HL-60 (cell line): ENCODE measurements at regions not wholly inside any gene's neighbourhood (a gene's known extent, or its start where the extent isn't known, plus 50 kb on each side); places are given as distances from the start of the nearest gene placed in this dataset.

Experiments used
- DNase-seq, 2 experiments: peaks; one replicate each; pipeline ENCODE4 v3.0.0-alpha.2; 2010 to 2020; ENCODE audit warnings: low read depth in 1 of 2, low spot score in 1 of 2
- H3K27ac ChIP-seq: fragments of 250-450 bp; sonication (Bioruptor Pico); replicated peaks from 2 replicates; pipeline ENCODE4 v1.5.1; 2020; ENCODE audit warnings: mild to moderate bottlenecking, moderate library complexity
- H3K27me3 ChIP-seq: fragments of 250-450 bp; sonication (Bioruptor Pico); 2 replicates; pipeline ENCODE4 v1.5.1; 2021; ENCODE audit warnings: mild to moderate bottlenecking, moderate library complexity; ENCODE audit not compliant: insufficient read depth, poor library complexity, severe bottlenecking
- H3K4me3 ChIP-seq: replicated peaks from 2 replicates; pipeline ENCODE4 v1.5.1; 2011; ENCODE audit warnings: mild to moderate bottlenecking, control low read depth, low read length; ENCODE audit not compliant: insufficient read depth
- CTCF ChIP-seq: IDR thresholded peaks from one replicate; pipeline ENCODE4 v1.5.1; 2011; ENCODE audit warnings: low read length, control low read depth, inconsistent platforms; ENCODE audit not compliant: insufficient read depth
- GABPA ChIP-seq: IDR thresholded peaks from 2 replicates; pipeline ENCODE4 v1.6.1; 2012; ENCODE audit warnings: low read depth
- POLR2AphosphoS5 ChIP-seq: IDR thresholded peaks from 2 replicates; pipeline ENCODE4 v1.6.1; 2012; ENCODE audit warnings: low read depth
- SPI1 ChIP-seq: IDR thresholded peaks from 2 replicates; pipeline ENCODE4 v1.6.1; 2012; ENCODE audit warnings: low read depth, mild to moderate bottlenecking, borderline replicate concordance
- TF ChIP-seq, protein P1 (sequence below): IDR thresholded peaks from 2 replicates; pipeline ENCODE4 v1.6.1; 2012; ENCODE audit warnings: low read depth; ENCODE audit not compliant: insufficient replicate concordance

GRCh38 chr10:78937393-78937792 is 131.4 kb upstream of the ZMIZ1 start:
- no peak for TF ChIP-seq POLR2AphosphoS5
- TF ChIP-seq CTCF: no peak
- no peak overlapping the region for H3K4me3 ChIP-seq
- DNase-seq: peak in 1 of 2 experiments; percentile 21
- H3K27me3 ChIP-seq: no peaks in the 10 kb centered on the region
- no peak overlapping the region for H3K27ac ChIP-seq

DNA sequence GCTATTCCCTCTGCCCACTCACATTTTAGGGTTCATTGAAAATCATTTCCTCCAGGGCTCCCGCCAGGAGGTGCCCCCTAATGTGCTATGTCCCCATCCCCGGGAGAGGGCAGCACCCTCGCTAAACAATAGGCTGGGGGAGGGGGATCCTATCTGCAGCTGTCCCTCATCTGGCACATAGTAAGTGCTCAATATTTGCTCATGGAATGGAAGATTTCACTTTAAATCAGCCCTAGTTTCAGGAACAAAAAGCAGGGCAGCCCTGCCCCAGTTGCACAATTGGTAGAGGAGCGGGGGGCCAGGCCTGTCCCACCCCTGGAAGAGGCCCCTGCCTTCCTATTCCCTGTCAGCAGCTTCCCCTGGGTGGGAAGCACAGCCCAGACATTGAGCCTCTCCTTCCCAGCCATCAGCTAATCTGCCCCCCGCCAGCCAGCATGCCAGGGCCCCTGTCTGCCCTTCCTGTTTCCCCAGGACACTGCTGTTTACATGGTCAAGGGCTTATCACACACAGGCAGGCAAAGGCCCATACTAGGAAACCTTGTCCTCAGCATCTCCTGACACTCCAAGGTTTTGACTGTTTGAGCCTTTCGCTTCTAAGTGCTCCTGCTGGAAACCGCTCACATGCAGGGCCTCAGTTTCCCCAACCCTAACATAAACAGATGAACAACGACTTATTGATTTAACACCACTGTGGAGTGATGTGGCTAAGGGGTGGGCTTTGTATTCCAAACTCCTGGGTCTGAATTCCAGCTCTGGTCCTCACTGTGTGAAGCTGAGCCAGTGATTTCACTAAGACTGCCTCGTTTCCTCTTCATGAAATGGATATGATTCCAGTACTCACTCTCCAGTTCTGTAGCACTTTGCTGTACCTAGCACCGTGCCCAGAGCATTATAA is 130.7 kb upstream of the ZMIZ1 start:
- no peak overlapping the region for H3K27ac ChIP-seq
- H3K4me3 ChIP-seq: no peak overlapping the region
- peak in 1 of 2 experiments; percentile 18 for DNase-seq
- H3K27me3 ChIP-seq: no peaks in the 10 kb centered on the region
- no peak for TF ChIP-seq CTCF
- TF ChIP-seq GABPA: no peak
- TF ChIP-seq, protein P1, sequence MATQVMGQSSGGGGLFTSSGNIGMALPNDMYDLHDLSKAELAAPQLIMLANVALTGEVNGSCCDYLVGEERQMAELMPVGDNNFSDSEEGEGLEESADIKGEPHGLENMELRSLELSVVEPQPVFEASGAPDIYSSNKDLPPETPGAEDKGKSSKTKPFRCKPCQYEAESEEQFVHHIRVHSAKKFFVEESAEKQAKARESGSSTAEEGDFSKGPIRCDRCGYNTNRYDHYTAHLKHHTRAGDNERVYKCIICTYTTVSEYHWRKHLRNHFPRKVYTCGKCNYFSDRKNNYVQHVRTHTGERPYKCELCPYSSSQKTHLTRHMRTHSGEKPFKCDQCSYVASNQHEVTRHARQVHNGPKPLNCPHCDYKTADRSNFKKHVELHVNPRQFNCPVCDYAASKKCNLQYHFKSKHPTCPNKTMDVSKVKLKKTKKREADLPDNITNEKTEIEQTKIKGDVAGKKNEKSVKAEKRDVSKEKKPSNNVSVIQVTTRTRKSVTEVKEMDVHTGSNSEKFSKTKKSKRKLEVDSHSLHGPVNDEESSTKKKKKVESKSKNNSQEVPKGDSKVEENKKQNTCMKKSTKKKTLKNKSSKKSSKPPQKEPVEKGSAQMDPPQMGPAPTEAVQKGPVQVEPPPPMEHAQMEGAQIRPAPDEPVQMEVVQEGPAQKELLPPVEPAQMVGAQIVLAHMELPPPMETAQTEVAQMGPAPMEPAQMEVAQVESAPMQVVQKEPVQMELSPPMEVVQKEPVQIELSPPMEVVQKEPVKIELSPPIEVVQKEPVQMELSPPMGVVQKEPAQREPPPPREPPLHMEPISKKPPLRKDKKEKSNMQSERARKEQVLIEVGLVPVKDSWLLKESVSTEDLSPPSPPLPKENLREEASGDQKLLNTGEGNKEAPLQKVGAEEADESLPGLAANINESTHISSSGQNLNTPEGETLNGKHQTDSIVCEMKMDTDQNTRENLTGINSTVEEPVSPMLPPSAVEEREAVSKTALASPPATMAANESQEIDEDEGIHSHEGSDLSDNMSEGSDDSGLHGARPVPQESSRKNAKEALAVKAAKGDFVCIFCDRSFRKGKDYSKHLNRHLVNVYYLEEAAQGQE: no peak
- TF ChIP-seq POLR2AphosphoS5: no peak
- no peak for TF ChIP-seq SPI1

GRCh38 chr10:78938695-78939672 is 129.8 kb upstream of the ZMIZ1 start:
- DNase-seq: no peak
- Histone ChIP-seq H3K27ac (no peak overlapping the region), H3K27me3 (no peaks in the 10 kb centered on the region), H3K4me3 (no peak overlapping the region)
- TF ChIP-seq POLR2AphosphoS5: no peak
- no peak for TF ChIP-seq SPI1
- no peak for TF ChIP-seq CTCF
- TF ChIP-seq, protein P1: no peak
- TF ChIP-seq GABPA: no peak
